ENCODE measurements at regions not wholly inside any gene's neighbourhood (a gene's known extent, or its start where the extent isn't known, plus 50 kb on each side); places are given as distances from the start of the nearest gene placed in this dataset.

GRCh38 chr14:48253020-48253419, 577.6 kb upstream of the MDGA2 start:
- TF ChIP-seq CTCF (IDR thresholded peaks at IDR 0.05) (no peak), RAD21 (IDR thresholded peaks at IDR 0.05; ENCODE audit: low read length) (no peak), TAF1 (IDR thresholded peaks at IDR 0.05; ENCODE audit: borderline replicate concordance, low read depth, low read length) (no peak), MXI1 (IDR thresholded peaks at IDR 0.05; ENCODE audit: low read depth, low read length) (no peak), NRF1 (IDR thresholded peaks at IDR 0.05; ENCODE audit: low read depth, low read length) (no peak), JUND (IDR thresholded peaks at IDR 0.05) (no peak), RCOR1 (IDR thresholded peaks at IDR 0.05; ENCODE audit: low read length) (no peak), EP300 (IDR thresholded peaks at IDR 0.05; ENCODE audit: borderline replicate concordance in 1 of 2, low read depth in 1 of 2, low read length in 1 of 2) (no peak), GABPA (IDR thresholded peaks at IDR 0.05; ENCODE audit: low read depth) (no peak)
- TF ChIP-seq, protein P1, sequence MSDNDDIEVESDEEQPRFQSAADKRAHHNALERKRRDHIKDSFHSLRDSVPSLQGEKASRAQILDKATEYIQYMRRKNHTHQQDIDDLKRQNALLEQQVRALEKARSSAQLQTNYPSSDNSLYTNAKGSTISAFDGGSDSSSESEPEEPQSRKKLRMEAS (IDR thresholded peaks at IDR 0.05; ENCODE audit: low read depth), result no peak
- TF ChIP-seq, protein P2, sequence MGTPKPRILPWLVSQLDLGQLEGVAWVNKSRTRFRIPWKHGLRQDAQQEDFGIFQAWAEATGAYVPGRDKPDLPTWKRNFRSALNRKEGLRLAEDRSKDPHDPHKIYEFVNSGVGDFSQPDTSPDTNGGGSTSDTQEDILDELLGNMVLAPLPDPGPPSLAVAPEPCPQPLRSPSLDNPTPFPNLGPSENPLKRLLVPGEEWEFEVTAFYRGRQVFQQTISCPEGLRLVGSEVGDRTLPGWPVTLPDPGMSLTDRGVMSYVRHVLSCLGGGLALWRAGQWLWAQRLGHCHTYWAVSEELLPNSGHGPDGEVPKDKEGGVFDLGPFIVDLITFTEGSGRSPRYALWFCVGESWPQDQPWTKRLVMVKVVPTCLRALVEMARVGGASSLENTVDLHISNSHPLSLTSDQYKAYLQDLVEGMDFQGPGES (IDR thresholded peaks at IDR 0.05; ENCODE audit: low read depth, low read length), result no peak
- TF ChIP-seq, protein P3, sequence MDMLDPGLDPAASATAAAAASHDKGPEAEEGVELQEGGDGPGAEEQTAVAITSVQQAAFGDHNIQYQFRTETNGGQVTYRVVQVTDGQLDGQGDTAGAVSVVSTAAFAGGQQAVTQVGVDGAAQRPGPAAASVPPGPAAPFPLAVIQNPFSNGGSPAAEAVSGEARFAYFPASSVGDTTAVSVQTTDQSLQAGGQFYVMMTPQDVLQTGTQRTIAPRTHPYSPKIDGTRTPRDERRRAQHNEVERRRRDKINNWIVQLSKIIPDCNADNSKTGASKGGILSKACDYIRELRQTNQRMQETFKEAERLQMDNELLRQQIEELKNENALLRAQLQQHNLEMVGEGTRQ (IDR thresholded peaks at IDR 0.05; ENCODE audit: borderline replicate concordance, low read depth, low read length), result no peak

Measured in SK-N-SH (cell line).